Hematopoietic multipotent progenitor cell treated with erythropoietin and hydrocortisone succinate and interleukin-3 and kit ligand, for 15 days (in vitro differentiated cells): ENCODE measurements at regions not wholly inside any gene's neighbourhood (a gene's known extent, or its start where the extent isn't known, plus 50 kb on each side); places are given as distances from the start of the nearest gene placed in this dataset.
"Not testable (repeated sequence)": the region's sequence is repeated elsewhere in the genome, so short reads cannot be mapped to it uniquely, and the experiment has no call there.

Source experiments
- DNase-seq: peaks from one replicate; pipeline ENCODE4 v3.0.0-alpha.2; 2015; ENCODE audit warnings: low spot score

GRCh38 chr6:115811541-115811940 lies 249.2 kb downstream of the FRK start:
- no peak for DNase-seq

- DNase-seq: no peak
Measured at GRCh38 chr6:115798229-115798628, 262.5 kb downstream of the FRK start.

DNA sequence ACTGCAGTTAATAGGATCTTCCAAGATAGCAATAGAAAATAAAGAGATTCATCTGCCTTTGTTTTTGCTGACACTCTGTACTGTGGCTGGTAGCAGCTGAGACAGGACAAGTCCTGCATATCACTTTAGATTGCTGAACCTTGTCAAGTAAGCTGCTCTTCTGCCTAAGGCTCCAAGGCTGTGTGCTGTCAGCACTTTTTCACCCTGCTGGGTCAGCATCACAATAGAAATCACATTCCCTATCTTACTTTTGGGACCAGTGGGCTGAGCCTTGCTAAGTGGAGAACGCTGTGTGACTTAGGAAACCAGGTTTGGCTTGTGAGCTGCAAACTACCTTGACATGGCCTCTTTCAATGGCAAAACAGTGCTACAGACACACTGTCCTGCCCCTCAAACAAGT lies 263.9 kb downstream of the FRK start:
- DNase-seq: no peak

DNA sequence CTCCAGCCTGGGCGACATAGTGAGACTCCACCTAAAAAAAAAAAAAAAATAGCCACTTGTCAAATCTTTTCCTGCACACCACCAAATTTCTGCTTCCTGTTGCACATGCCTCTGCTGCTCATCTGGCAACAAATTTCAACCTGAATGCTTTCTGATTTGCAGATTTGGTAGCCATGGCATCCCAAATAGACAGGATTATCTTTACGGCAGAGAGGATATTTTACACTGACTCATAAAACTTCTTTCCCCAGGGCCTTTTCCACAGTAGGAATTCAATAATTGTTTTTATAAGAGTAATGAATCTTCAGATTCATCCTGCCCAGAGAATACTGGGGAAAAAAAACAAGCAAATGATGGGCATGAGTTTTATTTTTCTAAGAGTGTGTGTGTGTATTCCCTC lies 264.6 kb downstream of the FRK start:
- DNase-seq: no peak

DNA sequence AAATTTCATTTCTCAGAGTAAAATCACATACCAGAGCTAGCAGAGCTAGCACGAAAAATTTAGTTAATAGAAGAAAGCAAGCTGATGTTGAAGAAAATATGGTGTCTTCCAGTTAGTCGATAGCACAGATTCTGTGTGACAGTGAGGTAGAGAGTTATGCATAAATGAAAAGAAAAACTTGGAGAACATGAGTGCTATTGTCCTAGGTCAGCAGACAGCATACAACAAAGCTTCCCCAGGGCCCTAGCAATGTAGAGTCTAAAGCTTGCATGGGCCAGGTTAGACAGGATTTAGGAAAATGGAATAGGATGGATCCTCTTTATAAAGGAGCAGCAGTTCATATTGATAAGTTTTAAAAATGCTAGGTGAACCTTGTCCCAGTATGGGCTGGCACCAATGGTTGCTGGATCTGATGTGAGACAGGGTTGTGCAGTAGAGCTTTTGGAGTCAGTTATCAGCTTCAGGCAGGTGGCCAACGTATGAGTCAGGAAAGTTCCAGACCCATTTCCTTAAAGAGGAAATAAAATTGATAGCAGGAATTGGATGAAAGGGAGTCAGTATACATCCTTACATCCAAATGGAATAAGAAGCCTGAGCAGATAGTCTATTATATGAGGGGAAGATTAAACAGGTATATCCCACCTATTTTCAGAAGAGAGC lies 277.2 kb downstream of the FRK start:
- DNase-seq: no peak

DNA sequence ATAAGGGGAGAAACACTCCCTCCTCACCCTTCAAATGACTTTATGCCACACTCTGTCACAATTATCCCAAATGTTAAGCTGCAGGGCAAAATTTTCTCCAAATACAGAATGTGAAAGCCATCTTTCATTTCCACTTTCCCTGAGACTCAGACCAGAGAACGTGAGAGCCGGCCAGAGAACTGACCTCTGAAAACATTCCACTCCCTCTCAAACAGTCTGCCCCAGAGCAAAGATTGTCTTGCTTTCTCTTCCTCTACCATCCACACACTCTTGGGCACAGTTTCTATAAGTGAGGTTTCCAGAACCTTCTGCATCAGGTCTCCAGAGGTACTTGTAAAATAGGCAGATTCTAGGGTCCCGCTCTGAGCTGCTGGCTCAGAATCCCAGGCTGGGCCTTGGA lies 278.1 kb downstream of the FRK start:
- DNase-seq: no peak

DNA sequence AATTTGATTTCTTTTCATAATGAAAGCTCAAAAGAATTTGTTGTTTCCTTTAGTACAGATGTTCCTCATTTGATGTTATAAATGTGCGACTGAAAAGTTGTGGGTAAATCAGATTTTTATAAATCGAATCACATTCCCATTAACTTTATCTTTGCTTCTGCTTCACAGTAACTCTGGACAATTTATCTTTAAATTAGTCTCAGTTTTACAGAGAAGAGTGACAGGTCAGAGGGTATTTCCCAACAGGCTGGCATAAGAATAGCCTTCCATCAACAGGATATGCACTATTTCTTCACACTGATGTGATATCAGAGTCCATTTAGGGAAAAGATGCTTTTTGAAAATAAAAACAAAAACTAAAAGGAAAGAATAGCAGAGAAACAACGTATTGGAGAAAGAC lies 286.9 kb downstream of the FRK start:
- DNase-seq: no peak

- DNase-seq: no peak
Measured at GRCh38 chr6:115770851-115771250, 289.8 kb downstream of the FRK start.

DNA sequence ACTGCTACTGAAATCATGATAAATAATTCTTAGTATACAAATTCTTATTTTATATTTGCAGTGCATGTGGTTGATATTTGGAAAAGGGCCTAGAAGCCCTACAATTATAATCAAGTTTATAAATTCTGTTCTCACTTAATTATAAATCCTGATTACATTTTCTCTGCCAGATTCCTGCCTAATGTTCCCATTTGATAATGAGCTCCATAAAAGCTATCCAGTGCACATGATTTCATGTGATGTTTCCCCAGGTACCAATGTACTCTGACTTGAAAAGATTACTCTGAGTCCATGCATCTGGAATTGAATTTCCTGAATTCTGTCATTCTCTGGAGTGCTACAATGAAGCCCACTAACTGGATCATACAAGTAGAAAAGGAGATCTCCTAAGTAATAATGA lies 292.2 kb downstream of the FRK start:
- DNase-seq: no peak

GRCh38 chr6:115767931-115768330 lies 292.8 kb downstream of the FRK start:
- DNase-seq: no peak

- no peak for DNase-seq
Measured at GRCh38 chr6:115766745-115767462, 293.8 kb downstream of the FRK start.

- DNase-seq: no peak
Measured at GRCh38 chr6:115765966-115766365, 294.7 kb downstream of the FRK start.

- DNase-seq: no peak
Measured at GRCh38 chr6:115759051-115759450, 301.6 kb downstream of the FRK start.

- DNase-seq: no peak
Measured at GRCh38 chr6:115753446-115753845, 307.2 kb downstream of the FRK start.

DNA sequence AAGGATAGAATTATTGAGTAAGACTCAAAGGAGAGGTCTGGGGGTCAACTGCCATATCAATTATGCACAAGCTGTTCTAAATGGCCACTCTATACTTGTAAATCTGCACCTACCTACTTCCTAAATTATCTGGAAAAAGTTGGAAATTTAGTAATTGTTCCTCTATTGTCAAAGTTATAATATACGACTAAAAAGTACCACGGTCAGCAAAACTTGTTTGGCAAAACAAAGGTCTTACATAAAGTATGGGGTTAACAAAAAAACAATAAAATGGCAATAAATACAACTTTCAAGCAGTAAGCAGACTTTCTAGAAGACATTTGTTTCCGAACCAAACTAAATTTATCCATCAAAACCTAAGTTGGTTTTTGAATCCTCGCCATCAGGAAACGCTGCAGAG lies 309.7 kb downstream of the FRK start:
- DNase-seq: no peak

DNA sequence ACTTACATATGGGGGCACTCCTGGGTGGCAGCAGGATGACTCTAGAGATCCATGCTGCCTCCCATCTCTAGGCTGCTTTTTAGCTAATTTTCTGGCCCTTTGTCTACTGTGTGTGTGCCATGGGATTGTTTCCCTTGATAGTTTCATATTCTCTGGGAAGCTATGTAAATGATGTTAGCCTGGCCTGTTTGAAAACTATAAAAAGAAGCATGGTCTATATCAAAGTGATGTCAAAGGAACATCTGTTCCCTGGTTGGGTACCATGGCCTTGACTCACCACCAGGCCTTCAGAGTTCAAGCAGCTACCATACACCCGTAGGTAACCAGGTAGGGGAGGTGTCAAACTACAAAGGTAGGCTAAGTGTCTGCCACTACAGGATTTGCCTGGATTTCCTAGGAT lies 310.4 kb downstream of the FRK start:
- no peak for DNase-seq

DNA sequence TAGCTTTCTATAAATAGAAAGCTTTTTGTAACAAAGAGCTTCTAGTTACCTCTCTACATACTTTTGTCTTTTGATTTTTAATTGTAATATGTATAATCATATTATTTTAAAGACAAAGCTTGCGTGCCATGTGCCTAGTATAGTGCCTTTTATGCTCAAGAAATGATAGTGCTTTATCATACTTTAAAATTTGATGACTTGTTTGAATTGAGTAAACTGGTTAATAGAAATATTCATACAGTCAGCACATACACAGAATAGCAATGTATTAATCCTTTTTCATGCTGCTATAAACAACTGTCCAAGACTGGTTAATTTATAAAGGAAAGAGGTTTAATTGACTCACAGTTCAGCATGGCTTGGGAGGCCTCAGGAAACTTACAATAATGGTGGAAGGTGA lies 313.0 kb downstream of the FRK start:
- DNase-seq: no peak

DNA sequence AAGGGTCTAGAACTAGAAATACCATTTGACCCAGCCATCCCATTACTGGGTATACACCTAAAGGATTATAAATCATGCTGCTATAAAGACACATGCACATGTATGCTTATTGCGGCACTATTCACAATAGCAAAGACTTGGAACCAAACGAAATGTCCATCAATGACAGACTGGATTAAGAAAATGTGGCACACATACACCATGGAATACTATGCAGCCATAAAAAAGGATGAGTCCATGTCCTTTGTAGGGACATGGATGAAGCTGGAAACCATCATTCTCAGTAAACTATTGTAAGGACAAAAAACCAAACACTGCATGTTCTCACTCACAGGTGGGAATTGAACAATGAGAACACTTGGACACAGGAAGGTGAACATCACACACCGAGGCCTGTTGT lies 314.1 kb downstream of the FRK start:
- not testable (repeated sequence) for DNase-seq

- DNase-seq: no peak
Measured at GRCh38 chr6:115740907-115741306, 319.8 kb downstream of the FRK start.

GRCh38 chr6:115735610-115736009 lies 325.1 kb downstream of the FRK start:
- DNase-seq: no peak

- no peak for DNase-seq
Measured at GRCh38 chr6:115733426-115733825, 327.3 kb downstream of the FRK start.

- no peak for DNase-seq
Measured at GRCh38 chr6:115729036-115729435, 331.7 kb downstream of the FRK start.

GRCh38 chr6:115728171-115728570 lies 332.5 kb downstream of the FRK start:
- DNase-seq: no peak

DNA sequence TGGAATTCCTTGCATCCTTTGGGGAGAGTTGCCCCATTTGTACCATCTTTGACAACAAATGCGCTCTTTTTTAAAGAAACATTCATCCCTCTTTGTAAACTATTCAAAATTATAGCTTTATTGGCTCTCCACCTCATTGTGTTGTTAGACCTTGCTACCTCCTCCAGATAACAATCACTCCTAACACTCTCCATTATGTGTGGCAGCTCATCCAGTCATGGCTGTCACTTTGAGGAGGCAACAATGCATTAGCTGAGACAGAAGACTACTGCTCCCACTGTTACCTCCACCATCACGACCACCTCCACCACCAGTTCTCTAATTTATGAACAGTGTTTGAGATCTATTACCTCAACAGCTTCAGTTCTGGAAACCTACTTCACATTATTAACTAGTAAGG lies 339.1 kb downstream of the FRK start:
- no peak for DNase-seq
